ENCODE measurements at regions not wholly inside any gene's neighbourhood (a gene's known extent, or its start where the extent isn't known, plus 50 kb on each side); places are given as distances from the start of the nearest gene placed in this dataset.

GRCh38 chr13:29934531-29935308 is 84.3 kb upstream of the UBL3 start:
- TF ChIP-seq CTCF (IDR thresholded peaks at IDR 0.05; ENCODE audit: insufficient read depth, low read length, poor library complexity, severe bottlenecking) = no peak
- DNase-seq (ENCODE audit: low read depth) = no peak
- H3K4me3 ChIP-seq (ENCODE audit: low read depth, low read length) = no peak overlapping the region
- H3K27me3 ChIP-seq (ENCODE audit: control insufficient read depth, insufficient read depth, low read length) = peaks cover 4% of the 10 kb centered on the region
- H3K36me3 ChIP-seq (ENCODE audit: control insufficient read depth, insufficient read depth, low read length) = no peaks in the 10 kb centered on the region

- Histone ChIP-seq H3K4me3 (ENCODE audit: low read depth, low read length) (no peak overlapping the region), H3K36me3 (ENCODE audit: control insufficient read depth, insufficient read depth, low read length) (no peaks in the 10 kb centered on the region), H3K27me3 (ENCODE audit: control insufficient read depth, insufficient read depth, low read length) (peaks cover 4% of the 10 kb centered on the region)
- no peak for TF ChIP-seq CTCF (IDR thresholded peaks at IDR 0.05; ENCODE audit: insufficient read depth, low read length, poor library complexity, severe bottlenecking)
- DNase-seq (ENCODE audit: low read depth) = no peak
Measured at GRCh38 chr13:29933401-29933800, 83.0 kb upstream of the UBL3 start.

- Histone ChIP-seq H3K36me3 (ENCODE audit: control insufficient read depth, insufficient read depth, low read length) (no peaks in the 10 kb centered on the region), H3K4me3 (ENCODE audit: low read depth, low read length) (no peak overlapping the region), H3K27me3 (ENCODE audit: control insufficient read depth, insufficient read depth, low read length) (peaks cover 4% of the 10 kb centered on the region)
- TF ChIP-seq CTCF (IDR thresholded peaks at IDR 0.05; ENCODE audit: insufficient read depth, low read length, poor library complexity, severe bottlenecking) = no peak
- DNase-seq (ENCODE audit: low read depth) = no peak
Measured at GRCh38 chr13:29931696-29932095, 81.3 kb upstream of the UBL3 start.

GRCh38 chr13:29929062-29929847 is 78.8 kb upstream of the UBL3 start:
- Histone ChIP-seq H3K4me3 (ENCODE audit: low read depth, low read length) (no peak overlapping the region), H3K27me3 (ENCODE audit: control insufficient read depth, insufficient read depth, low read length) (no peaks in the 10 kb centered on the region), H3K36me3 (ENCODE audit: control insufficient read depth, insufficient read depth, low read length) (no peaks in the 10 kb centered on the region)
- no peak for TF ChIP-seq CTCF (IDR thresholded peaks at IDR 0.05; ENCODE audit: insufficient read depth, low read length, poor library complexity, severe bottlenecking)
- DNase-seq (ENCODE audit: low read depth) = no peak

- TF ChIP-seq CTCF (IDR thresholded peaks at IDR 0.05; ENCODE audit: insufficient read depth, low read length, poor library complexity, severe bottlenecking) = no peak
- no peak for DNase-seq (ENCODE audit: low read depth)
- H3K27me3 ChIP-seq (ENCODE audit: control insufficient read depth, insufficient read depth, low read length) = no peaks in the 10 kb centered on the region
- H3K4me3 ChIP-seq (ENCODE audit: low read depth, low read length) = no peak overlapping the region
- no peaks in the 10 kb centered on the region for H3K36me3 ChIP-seq (ENCODE audit: control insufficient read depth, insufficient read depth, low read length)
Measured at GRCh38 chr13:29926098-29926476, 75.7 kb upstream of the UBL3 start.

Data from kidney epithelial cell (primary cell).